ENCODE measurements at regions not wholly inside any gene's neighbourhood (a gene's known extent, or its start where the extent isn't known, plus 50 kb on each side); places are given as distances from the start of the nearest gene placed in this dataset.

DNA sequence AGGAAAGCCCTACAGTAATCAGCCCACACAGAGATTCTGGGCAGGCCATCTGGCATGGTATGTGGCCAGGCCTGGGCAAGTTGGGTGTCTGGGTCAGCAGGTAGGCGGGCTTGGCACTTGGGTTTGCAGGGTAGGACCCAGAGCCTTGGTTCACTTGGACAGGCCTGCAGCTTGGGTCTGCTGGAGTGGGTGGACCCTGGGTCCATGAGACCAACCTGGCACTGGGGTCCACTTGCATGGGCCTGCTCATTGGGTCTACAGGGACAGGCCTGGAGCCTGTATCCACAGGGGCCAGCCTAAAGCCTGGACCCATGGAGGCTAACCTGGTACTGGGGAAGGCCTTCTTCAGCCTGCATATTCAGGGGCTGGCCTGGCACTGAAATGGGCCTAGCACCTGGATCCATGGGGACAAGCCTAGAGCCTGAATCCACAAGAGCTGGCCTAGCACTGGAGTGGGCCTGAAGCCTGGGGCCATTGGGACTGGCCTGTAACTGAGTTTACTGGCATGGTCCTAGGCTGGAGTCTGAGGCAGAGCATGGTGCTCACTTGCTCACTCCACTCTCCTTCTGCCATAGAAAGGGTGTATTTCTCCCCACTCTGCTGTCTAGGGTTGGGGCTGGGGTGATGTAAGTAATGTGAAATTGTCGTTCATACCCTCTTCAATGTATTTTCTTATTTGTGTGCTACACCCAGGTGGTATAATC lies 315.0 kb downstream of the AHR start:
- TF ChIP-seq POLR2A (IDR thresholded peaks at IDR 0.05): no peak
- TF ChIP-seq, protein P1, sequence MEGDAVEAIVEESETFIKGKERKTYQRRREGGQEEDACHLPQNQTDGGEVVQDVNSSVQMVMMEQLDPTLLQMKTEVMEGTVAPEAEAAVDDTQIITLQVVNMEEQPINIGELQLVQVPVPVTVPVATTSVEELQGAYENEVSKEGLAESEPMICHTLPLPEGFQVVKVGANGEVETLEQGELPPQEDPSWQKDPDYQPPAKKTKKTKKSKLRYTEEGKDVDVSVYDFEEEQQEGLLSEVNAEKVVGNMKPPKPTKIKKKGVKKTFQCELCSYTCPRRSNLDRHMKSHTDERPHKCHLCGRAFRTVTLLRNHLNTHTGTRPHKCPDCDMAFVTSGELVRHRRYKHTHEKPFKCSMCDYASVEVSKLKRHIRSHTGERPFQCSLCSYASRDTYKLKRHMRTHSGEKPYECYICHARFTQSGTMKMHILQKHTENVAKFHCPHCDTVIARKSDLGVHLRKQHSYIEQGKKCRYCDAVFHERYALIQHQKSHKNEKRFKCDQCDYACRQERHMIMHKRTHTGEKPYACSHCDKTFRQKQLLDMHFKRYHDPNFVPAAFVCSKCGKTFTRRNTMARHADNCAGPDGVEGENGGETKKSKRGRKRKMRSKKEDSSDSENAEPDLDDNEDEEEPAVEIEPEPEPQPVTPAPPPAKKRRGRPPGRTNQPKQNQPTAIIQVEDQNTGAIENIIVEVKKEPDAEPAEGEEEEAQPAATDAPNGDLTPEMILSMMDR (IDR thresholded peaks at IDR 0.05): no peak
